Endodermal cell (in vitro differentiated cells): ENCODE measurements at regions not wholly inside any gene's neighbourhood (a gene's known extent, or its start where the extent isn't known, plus 50 kb on each side); places are given as distances from the start of the nearest gene placed in this dataset.

Experiments
- DNase-seq: peaks from one replicate; pipeline ENCODE4 v3.0.0-alpha.2; 2017
- H3K27ac ChIP-seq: 2 replicates; pipeline ENCODE4 v1.5.1; 2013; ENCODE audit warnings: mild to moderate bottlenecking, low read depth, low read length, moderate library complexity
- H3K27me3 ChIP-seq: 2 replicates; pipeline ENCODE4 v1.6.1; 2013; ENCODE audit warnings: mild to moderate bottlenecking, low read length, moderate library complexity; ENCODE audit not compliant: insufficient read depth, control insufficient read depth, poor library complexity, severe bottlenecking
- H3K36me3 ChIP-seq: 2 replicates; pipeline ENCODE4 v1.7.0; 2013; ENCODE audit warnings: mild to moderate bottlenecking, low read length, moderate library complexity; ENCODE audit not compliant: control insufficient read depth, insufficient read depth
- H3K4me1 ChIP-seq: one replicate; pipeline ENCODE4 v1.7.0; 2013; ENCODE audit warnings: low read length; ENCODE audit not compliant: control insufficient read depth, insufficient read depth
- H3K4me3 ChIP-seq: 2 replicates; pipeline ENCODE4 v1.5.1; 2013; ENCODE audit warnings: mild to moderate bottlenecking, low read length, moderate library complexity
- H3K9ac ChIP-seq: 2 replicates; pipeline ENCODE4 v1.6.1; 2013; ENCODE audit warnings: mild to moderate bottlenecking, low read length, moderate library complexity; ENCODE audit not compliant: poor library complexity, severe bottlenecking; ENCODE audit errors: extremely low read depth
- H3K9me3 ChIP-seq: 2 replicates; pipeline ENCODE4 v1.6.1; 2013; ENCODE audit warnings: mild to moderate bottlenecking, low read length, moderate library complexity; ENCODE audit not compliant: control insufficient read depth
- H3K27ac Mint-ChIP-seq: 2 replicates; pipeline ENCODE4 v1.8.0; 2020; ENCODE audit warnings: mixed read lengths
- H3K27me3 Mint-ChIP-seq: 2 replicates; pipeline ENCODE4 v1.8.0; 2021; ENCODE audit warnings: mild to moderate bottlenecking, mixed read lengths; ENCODE audit not compliant: insufficient read depth
- H3K36me3 Mint-ChIP-seq: 2 replicates; pipeline ENCODE4 v1.8.0; 2020; ENCODE audit warnings: low read depth, mixed read lengths
- H3K4me1 Mint-ChIP-seq: 2 replicates; pipeline ENCODE4 v1.8.0; 2020; ENCODE audit warnings: mixed read lengths
- H3K4me3 Mint-ChIP-seq: 2 replicates; pipeline ENCODE4 v1.8.0; 2020; ENCODE audit warnings: mild to moderate bottlenecking, moderate library complexity, mixed read lengths
- H3K9me3 Mint-ChIP-seq: 2 replicates; pipeline ENCODE4 v1.8.0; 2020; ENCODE audit warnings: mild to moderate bottlenecking, mixed read lengths
- CTCF ChIP-seq: fragments of 200-600 bp; sonication (generic); conservative IDR thresholded peaks from 2 replicates; pipeline ENCODE4 v1.5.0; 2021; ENCODE audit warnings: antibody characterized with exemption, mild to moderate bottlenecking
- WGBS, 2 experiments: methylation state at CpG; one replicate each; pipeline versions ENCODE4 v1.1.5 to v1.1.7; 2013; ENCODE audit warnings: missing lambda C conversion rate in 2 of 2, mixed read lengths in 1 of 2; ENCODE audit not compliant: insufficient coverage in 1 of 2, insufficient read length in 1 of 2; 5-methylcytosine and 5-hydroxymethylcytosine counted together

- no peak overlapping the region for H3K4me3 Mint-ChIP-seq
- H3K27ac Mint-ChIP-seq: no peak overlapping the region
- Histone ChIP-seq H3K36me3 (peaks cover 8% of the 10 kb centered on the region), H3K4me1 (peaks cover 4% of the 10 kb centered on the region), H3K27me3 (no peaks in the 10 kb centered on the region), H3K9me3 (peaks cover 45% of the 10 kb centered on the region), H3K27ac (no peak overlapping the region), H3K4me3 (peak overlapping the region; percentile 0), H3K9ac (no peak overlapping the region)
- 100% methylated on average over 1 of the region's 2 CpGs; no CpG with 5 or more reads in 1 of the 2 experiments for WGBS, 2 experiments
- H3K4me1 Mint-ChIP-seq: peaks cover 12% of the 10 kb centered on the region
- H3K27me3 Mint-ChIP-seq: no peaks in the 10 kb centered on the region
- no peak for TF ChIP-seq CTCF
- H3K36me3 Mint-ChIP-seq: peaks cover 20% of the 10 kb centered on the region
- DNase-seq: no peak
- H3K9me3 Mint-ChIP-seq: peaks cover 31% of the 10 kb centered on the region
Measured at GRCh38 chr5:21168557-21168956, 1180.6 kb upstream of the CDH18 start.

GRCh38 chr5:21165344-21165743, 1177.3 kb upstream of the CDH18 start:
- H3K4me3 Mint-ChIP-seq: no peak overlapping the region

GRCh38 chr5:21164425-21164824, 1176.4 kb upstream of the CDH18 start:
- Histone ChIP-seq H3K36me3 (peaks cover 19% of the 10 kb centered on the region), H3K27ac (no peak overlapping the region), H3K9me3 (peaks cover 77% of the 10 kb centered on the region), H3K9ac (peak overlapping the region; percentile 50), H3K27me3 (no peaks in the 10 kb centered on the region), H3K4me3 (peak overlapping the region; percentile 67), H3K4me1 (peaks cover 4% of the 10 kb centered on the region)
- no peaks in the 10 kb centered on the region for H3K27me3 Mint-ChIP-seq
- peak; percentile 57 for DNase-seq
- no peak overlapping the region for H3K4me3 Mint-ChIP-seq
- WGBS, 2 experiments: 54% methylated on average over 4 of the region's 4 CpGs; no CpG with 5 or more reads in 1 of the 2 experiments
- H3K9me3 Mint-ChIP-seq: peaks cover 47% of the 10 kb centered on the region
- peaks cover 12% of the 10 kb centered on the region for H3K4me1 Mint-ChIP-seq
- no peak for TF ChIP-seq CTCF
- peaks cover 24% of the 10 kb centered on the region for H3K36me3 Mint-ChIP-seq
- peak overlapping the region; percentile 92 for H3K27ac Mint-ChIP-seq

More at GRCh38 chr5:21165344-21165743, 1177.3 kb upstream of the CDH18 start:
- no peak for TF ChIP-seq CTCF
- H3K36me3 ChIP-seq: peaks cover 19% of the 10 kb centered on the region
- no peaks in the 10 kb centered on the region for H3K27me3 ChIP-seq
- peaks cover 4% of the 10 kb centered on the region for H3K4me1 ChIP-seq
- H3K4me3 ChIP-seq: peak overlapping the region; percentile 72
- DNase-seq: no peak
- Mint-ChIP-seq H3K36me3 (peaks cover 24% of the 10 kb centered on the region), H3K9me3 (peaks cover 47% of the 10 kb centered on the region), H3K4me1 (peaks cover 12% of the 10 kb centered on the region), H3K27me3 (no peaks in the 10 kb centered on the region), H3K27ac (peak overlapping the region; percentile 62)
- 79 to 100% methylated on average over 1 to 6 of the region's 6 CpGs for WGBS, 2 experiments
- H3K27ac ChIP-seq: no peak overlapping the region
- H3K9ac ChIP-seq: peak overlapping the region; percentile 50
- H3K9me3 ChIP-seq: peaks cover 72% of the 10 kb centered on the region
